ENCODE measurements at regions not wholly inside any gene's neighbourhood (a gene's known extent, or its start where the extent isn't known, plus 50 kb on each side); places are given as distances from the start of the nearest gene placed in this dataset.
A peak's percentile ranks its signal among the peaks of the same experiment; 100 is the strongest.

DNA sequence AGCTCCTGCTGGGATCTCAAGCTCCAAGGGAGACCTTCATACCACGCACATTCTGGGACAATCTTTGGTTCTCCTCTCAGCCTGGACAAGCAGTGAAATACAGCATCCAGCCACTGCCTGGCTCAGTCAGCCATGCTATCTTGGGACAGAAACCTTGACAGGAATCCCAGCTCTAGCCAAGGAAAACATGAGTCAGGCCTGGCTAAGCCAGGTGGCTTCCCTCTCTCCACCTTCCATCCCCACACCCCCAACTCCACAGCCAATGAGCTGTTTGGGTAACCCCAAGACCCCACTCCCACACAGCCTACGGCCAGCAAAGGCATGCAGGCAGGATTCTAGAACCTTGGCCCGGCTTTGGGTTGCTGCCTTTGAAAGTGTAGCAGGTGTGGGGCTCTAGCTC is 64.9 kb downstream of the MCFD2 start:
- no peak for DNase-seq

DNA sequence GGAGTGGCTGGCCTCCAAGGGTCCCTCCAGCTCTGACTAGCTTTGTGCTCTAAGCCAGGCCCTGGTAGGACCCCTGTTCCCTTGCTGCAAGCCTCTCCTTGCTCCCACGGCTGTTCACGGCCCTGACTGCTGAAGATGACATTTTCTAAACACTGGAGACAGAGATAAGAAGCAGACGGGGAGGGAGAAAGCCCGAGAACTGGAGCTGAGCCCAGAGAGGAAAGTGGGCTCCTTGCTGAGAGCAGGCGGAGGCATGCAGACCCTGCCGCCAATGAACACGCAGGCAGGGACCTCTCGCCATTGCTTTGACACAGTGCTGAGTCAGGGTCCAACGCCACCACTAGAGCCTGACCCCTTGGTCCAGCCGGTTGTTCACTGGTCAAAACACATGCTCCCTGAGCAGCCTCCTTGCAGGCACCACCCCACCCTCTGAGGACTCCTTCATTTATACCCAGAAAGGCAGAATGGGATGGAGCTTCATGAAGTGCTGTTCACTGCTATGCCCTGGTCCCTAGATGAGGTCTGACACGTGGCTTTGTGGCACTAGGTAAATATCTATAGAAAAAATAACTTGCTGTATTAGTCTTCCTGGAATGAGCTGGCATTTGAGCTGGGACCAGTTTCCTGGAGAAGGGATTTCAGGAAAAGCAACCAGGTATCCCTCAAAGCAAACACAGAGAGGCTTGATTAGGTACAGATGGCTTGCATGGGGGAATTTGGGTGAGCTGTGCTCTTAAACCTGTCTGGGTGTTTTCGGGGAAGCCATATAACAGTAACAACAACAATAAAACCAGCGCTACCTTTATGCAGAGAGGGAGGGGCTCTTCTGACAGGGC is 65.7 kb downstream of the MCFD2 start:
- DNase-seq, result peak; percentile 19

DNA sequence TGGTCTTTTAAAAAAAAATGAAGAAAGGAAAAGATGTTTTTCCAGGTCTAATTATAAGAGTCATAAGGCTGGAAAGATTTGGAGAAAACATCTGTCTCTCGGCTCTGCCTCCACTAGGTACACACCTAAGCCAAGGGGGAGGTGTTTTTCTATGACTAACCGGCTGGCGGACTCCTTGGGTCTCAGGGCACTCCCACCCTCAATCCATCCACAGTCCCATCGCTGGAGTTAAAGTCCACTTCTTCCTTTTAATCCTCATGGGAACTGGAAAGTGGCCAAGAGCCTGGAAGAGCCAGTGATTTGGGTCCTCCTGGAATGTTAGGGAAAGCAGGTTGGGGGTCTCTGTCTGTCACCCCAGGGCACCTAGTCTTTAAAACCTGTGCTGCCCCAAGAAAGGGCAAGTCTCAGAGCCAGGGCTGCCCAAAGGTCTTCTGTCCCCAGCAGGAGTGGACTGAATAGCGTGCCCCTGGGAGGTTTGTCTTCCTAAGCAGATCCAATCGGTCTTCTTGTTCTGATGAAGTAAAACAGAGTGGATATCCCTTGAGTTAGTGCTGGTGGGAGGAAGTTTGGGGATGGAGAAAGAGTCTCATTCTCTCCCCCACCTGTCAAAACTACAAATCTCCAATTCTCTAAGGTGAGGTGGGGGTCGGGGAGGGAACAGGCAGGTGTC is 66.4 kb downstream of the MCFD2 start:
- no peak for DNase-seq

DNA sequence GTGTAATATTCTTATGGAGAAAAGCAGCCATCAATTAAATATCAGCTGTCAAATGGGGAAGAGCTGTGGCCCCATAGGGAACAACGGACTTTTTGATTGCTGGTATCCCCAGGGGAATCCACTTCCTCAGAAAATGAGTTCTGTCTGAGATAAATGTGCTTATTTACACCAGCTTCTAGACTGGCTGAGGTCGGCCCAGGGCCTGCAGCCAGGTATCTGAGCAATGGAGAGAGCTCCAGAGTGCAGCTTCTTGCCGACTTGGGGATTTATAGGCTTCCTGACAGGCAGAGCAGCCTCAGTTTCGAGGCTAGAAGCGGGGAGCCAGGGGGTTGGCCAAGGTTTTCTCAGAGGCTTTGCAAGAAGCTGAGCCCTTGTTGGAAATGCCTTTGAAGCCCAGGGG is 67.2 kb downstream of the MCFD2 start:
- DNase-seq, result no peak

DNA sequence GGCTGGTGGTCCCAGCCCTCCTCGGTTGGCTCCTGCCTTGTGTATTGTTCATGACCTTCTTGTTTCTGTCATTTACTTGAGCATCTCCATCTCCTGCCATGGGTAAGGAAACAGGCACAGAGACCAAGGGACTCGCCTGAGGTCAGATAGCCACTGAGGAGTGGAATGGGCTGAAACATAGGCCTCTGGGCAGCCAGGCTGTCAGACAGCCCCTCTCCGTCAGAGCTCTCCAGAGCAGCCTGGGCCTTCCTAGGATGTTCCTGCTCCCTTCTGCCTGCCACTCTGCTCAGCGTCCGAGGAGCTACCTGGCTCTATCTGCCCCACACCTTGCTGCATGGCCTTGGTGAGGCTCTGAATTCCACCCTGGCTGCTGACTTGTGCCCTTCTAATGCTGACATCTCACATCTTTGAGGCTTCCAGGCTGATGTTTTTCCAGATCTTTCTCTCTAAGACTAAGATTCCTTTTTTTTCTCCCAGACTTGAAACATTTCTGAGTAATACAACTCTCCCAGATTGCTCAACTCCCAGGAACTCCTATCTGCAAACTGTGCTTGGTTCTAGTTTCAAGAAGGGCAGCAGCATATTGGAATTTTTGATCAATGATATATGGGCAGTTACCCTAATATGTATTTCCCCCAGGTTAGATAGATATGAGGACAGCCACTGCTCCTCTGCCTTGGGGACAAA is 67.7 kb downstream of the MCFD2 start:
- DNase-seq, result no peak

DNA sequence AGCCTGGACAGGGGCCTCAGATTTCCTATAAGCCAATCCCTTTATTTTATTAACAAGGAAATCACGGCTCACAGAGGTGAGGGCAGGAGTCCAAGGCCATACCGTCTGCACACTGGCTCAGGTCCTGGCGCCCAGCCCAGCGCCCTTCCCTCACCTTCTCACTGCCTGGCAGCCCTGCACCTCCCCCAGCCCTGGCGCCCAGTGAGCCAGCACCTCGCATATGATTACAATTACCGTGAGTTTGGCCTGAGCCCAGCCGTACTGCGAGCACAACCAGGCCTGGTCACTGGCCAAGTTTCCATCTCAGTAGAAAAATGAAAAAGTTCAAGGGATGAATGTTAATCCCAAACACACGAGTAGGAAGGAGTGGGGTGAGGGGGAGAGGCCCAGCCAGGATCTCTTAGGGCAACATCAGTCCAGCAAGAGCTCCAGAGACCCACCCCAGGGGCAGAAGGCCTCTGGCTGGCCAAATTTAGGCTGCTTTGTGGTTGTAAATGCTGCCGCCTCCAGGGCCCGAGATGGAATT is 68.4 kb downstream of the MCFD2 start:
- peak; percentile 92 for DNase-seq

DNA sequence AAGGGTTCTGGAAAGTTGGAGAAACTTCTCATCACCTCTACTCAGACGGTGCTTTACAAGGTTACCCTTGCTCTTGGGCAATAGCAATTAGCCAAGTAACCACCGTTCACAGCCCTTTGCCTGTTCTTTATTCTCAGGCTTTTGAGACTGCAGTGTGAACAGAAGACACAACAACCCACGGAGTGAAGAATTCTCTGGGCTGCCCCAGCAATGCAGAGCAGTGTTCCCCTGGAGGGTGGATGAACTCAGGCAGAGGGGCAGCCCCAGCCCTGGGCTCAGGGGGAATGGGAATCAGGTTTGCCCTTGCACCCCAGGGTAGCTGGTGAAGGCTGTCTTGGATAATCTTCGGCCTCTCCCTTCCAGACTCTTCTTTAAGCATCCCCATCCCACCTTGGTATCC is 69.1 kb downstream of the MCFD2 start:
- DNase-seq, result no peak

DNA sequence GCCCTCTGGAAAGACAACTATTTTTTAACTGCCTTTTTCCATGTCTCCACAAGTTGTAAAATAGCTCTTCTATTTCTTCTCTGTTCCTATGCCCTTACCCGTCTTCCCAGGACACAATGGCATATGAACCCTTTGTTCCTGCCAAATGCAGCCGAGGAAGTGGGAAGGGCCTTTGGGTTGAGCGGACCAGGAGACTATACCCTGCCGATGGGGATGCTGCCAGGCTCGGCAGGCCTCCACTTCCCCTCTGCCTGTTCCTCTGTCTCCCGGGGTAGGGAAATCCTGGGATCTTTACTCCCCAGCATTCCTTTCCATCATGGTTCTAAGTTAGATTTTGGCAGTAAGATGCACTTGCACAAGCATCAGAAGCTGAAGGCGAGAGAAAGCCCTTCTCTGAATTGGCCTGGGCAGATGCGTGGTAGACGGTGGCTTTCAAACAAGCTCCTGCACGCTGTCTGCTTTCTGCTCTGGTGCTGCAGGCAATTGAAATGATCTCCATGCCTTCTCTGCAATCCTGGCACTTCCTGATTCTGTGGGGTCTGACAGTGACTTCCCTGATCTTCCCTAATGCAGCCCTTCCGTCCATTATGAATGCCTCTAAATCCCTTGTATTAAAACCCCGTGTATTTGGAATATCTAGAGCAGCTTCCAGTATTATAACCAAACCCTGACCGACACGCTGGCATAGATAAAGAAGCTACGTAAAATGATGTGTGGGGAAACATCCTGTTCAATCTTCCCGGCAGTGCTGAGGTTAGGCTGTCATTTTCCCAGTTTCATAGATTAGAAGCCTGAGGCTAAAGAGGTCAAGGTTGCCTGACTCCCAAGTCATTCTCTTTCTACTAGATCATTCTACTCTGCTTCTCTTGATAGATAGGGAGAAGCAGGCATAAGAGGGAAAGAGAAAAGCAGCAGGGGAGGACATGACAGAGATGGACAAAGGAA is 69.8 kb downstream of the MCFD2 start:
- DNase-seq, result no peak

DNA sequence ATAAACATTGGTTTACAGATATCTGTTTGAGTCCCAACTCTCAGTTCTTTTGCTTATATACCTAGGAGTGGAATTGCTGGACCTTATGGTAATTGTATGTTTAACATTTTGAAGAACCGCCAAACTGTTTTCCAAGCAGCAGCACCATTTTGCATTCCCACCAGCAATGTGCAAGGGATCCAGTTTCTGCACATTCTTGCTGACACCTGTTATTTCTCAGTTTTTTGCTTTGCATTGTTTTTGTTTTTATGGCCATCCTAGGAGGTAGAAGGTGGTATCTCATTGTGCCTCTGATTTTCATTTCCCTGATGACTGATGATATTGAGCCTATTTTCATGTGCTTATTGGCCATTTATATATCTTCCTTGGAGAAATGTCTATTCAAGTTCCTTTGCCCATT is 71.2 kb downstream of the MCFD2 start:
- no peak for DNase-seq

DNA sequence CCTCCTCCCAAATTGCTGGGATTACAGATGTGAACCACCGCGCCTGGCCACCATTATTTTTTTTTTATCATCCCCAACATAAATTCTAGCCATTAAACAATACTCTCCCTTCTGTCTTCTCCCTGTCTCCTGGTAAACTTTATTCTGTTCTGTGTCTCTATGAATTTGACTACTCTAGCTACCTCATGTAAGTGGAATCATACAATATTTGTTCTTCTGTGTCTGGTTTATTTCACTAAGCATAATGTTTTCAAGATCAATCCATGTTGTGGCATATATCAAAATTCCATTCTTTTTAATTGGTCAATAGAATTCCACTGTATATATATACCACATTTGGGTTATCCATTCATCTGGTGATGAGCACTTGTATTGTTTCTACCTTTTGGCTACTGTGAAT is 71.6 kb downstream of the MCFD2 start:
- DNase-seq, result no peak

DNA sequence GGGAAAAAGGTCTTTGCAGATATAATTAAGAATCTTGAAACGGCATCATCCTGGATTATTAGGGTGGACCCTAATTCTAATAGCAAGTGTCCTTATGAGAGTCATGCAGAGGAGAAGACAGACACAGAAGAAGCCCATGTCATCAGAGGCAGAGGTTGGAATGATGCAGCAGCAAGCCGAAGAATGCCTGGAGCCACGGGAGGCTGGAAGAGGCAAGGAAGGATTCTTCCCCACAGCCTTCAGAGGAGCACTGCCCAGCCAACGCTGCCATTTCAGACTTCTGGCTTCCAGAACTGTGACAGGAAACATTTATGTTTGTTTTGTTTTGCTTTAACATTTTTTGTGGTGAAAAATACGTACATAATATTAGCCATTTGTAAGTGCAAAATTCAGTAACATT is 72.3 kb downstream of the MCFD2 start:
- no peak for DNase-seq

DNA sequence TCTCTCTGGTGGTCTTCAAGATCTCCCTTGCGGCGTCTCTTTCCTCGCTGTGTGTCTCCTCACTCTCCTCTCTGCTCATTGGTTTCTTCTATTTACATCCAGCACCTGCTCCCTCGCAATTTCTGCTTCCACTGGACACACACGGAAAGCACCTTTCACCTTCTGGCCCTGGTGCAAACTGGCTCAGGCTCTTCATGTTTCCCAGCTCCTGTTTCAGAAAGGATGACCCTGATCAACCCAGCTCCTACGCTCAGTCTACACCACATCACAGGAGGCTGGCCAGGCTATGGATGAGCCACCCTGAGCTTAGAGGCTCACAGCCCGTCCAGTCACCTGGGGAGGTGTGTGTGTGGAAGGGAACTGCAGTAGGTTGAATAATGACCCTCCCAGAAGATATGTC is 72.7 kb downstream of the MCFD2 start:
- no peak for DNase-seq

DNA sequence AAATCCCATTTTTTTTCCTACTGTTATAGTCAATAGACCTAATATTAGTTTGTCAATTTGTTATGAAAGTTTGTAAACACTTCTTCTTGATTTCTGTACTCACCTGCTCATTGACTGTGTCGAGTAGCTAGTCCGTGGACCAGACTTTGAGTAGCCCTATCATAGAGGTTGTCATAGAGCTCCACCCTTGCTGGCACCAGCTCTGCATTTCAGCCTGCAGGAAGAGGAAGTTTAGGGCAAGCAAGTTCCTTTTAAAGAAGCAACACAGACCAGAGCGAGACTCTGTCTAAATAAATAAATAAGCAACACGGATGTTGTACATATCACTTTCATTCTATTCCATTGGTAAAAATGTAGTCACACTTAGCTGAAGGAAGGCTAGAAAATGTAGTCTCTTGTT is 74.0 kb downstream of the MCFD2 start:
- DNase-seq, result no peak

DNA sequence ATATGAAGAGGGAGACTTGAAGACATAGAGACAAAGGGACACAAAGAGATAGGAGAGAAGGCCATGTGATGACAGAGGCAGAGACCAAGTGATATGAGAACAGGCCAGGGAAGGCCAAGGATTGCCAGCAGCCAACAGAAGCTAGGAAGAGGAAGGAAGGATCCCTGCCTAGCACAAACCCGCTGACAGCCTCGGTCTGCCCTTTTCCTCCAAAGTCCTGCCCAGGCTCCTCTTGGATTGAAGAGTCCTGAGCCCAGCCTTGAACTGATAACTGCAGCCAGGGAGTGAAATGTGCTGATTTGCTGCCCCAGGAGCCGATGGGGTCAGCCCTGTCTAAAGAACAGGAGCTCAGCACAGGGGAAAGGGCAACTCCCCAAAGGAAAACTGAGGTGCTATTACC is 76.6 kb downstream of the MCFD2 start:
- DNase-seq, result no peak

DNA sequence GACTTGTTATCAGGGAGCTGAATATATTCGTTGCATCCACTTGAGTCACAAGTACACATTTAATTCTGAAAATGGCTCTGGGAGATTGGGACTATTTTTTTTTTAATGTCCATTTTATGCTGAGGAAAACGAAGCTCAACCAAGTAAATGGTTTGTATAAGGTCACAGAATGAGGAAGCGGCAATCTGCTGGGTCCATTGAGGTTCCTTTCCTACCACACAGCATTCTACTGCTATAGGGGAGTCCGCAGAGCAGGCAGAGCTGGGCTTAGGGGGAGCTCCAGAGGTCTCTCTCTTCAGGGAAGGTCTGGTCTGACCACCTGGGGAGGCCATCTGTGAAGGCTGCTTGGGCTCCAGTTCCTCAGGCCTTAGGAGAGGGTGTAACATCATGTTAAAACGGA is 77.9 kb downstream of the MCFD2 start:
- DNase-seq, result no peak

DNA sequence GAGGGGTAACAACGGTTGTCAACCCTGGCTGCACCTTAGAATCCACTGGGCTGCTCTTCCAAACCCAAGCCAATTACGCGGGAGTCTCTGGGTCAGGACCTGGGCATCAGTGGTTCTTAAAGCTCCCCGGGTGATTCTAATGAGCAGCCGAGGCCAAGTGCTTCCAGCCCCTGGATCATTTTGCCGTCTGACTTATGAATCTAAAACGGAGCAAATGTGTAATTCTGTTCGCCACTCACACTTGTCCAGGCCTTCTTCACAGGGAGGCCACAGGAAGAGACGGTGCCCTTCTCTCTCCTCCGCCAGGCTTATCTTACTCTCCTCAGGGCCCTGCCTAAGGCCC is 78.5 kb downstream of the MCFD2 start:
- no peak for DNase-seq

DNA sequence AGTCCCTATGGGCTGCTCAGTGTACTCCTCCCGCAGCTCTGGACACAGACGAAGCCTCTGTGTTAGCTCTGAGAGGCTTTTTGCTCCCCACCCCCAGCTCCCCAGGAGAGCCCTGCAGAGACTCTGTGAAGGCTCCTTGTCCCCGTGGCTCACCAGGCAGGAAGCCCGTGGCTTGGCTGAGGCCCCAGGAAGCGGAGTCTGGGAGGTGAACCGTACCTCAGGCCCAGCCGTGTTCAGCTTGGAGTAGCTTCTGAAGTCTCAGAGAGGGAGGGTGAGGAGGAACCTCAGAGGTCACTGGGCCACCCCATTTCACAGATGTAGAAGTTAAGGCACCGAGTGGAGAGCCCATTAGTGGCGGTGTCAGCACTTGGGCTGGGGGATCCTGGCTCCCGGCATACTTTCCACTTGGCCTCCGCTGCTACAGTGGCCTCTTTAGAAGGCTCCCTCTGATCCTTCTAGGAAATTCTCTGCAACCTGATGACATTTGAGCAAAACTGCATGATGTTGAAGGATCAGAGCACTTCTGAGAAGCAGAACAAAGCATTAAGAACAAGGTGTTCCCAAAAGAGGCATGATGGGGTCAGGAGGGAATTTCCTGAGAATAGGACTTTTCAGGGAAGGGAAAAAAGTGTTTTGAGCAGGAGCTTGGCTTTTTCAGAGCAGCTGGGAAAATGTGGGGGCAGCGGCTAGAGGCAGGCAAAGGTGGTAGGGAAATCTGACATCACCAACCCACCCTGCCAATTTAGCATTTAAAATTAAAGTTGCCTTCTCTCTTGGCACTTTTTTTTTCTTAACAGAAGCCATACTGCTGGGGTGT is 79.1 kb downstream of the MCFD2 start:
- DNase-seq, result no peak

DNA sequence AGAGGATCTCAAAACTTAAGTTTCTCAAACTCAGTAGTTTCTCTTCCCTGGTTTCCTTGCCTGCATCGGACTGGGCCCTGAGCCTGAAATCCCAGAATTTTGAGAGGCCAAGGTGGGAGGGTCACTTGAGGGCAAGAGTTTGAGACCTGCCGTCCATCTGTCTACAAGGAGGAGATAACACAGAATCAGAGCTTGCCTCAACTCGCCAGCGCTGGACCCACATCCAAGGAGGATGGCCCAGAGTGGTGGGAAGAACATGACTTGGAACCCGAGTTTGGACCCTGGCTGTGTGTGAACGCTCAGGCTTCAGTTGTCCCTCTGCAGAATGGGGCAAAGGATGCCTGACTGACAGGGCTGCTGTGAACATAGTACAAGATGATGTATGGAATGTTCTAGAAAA is 80.1 kb downstream of the MCFD2 start:
- DNase-seq, result no peak

DNA sequence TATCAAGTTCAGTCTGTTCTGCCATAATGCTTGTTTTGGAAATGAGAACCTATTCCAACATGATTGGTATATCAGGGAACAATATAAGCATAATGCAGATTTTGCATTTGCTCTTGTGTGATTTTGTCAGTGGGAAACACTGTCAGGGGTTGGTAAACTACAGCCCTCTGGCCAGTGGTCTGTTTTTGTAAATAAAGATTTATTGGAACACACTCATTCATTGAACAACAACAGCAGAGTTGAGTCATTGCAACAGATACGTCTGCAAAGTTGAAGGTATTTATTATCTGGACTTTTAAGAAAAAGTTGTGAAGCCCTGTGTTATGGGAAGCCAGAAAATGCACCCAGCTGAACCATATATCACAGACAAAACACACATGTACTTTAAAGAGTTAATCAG is 83.1 kb downstream of the MCFD2 start:
- no peak for DNase-seq

DNA sequence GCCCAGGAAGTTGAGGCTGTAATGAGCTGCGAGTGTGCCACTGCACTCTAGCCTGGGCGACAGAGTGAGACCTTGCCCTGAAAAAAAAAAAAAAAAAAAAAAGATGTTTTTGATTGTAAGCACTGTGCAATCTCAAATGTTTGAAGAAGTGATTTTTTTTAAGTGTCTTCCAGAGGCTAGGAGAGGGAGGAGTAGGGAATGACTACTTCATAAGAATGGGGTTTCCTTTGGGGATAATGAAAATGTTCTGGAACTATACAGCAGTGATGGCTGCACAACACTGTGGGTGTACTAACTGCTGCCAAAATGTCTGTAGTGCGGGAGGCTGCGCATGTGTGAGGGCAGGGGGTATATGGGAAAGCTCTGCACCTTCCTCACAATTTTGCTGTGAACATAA is 83.7 kb downstream of the MCFD2 start:
- DNase-seq, result no peak

DNA sequence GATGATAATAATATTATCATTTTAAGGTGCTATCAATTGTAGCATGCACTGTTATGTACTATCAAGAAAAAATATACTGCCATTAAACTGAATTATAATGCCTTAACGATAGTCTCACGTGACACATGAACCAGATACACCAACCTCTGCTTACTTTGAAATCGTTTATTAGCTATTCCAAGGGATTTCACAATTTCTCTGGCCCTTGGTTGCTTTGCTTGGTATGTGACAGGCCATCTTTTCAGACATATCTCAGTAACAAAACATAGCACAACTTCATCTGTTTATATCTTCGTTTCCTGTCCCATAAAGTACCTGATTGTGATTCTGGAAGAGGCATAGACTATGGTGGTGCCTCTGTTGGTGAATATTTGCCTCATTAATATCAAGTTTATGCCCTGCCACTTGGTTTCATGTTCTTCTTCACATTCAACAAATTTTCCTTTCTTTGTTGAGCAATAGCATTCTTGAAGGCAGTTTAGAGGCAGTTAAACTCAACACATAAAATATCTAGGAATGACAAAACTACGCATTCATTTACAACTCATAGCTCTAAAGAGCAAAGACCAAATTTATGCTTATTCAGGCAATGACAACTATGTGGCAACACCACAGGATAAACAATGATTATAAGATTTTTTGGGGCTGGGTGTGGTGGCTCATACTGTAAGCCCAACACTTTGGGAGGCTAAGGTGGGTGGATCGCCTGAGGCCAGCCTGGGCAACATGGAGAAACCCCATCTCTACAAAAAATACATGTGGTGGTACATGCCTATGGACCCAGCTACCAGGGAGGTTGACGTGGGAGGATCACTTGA is 84.3 kb downstream of the MCFD2 start:
- DNase-seq, result no peak

Measured in COR-L47 (cell line).